Loucy (cell line): ENCODE measurements at regions not wholly inside any gene's neighbourhood (a gene's known extent, or its start where the extent isn't known, plus 50 kb on each side); places are given as distances from the start of the nearest gene placed in this dataset.
A peak's percentile ranks its signal among the peaks of the same experiment; 100 is the strongest.

Experiments used
- H2AFZ ChIP-seq: fragments of 200-600 bp; sonication (generic); 2 replicates; pipeline ENCODE4 v1.6.0; 2016; ENCODE audit warnings: antibody characterized with exemption, mild to moderate bottlenecking, low read length, moderate library complexity
- H3F3A ChIP-seq: fragments of 200-600 bp; 2 replicates; pipeline ENCODE4 v1.6.0; 2016; ENCODE audit warnings: antibody characterized with exemption, low read depth, mild to moderate bottlenecking
- H3K27me3 ChIP-seq: fragments of 200-600 bp; sonication (generic); 2 replicates; pipeline ENCODE4 v1.6.1; 2014; ENCODE audit warnings: low read length, mild to moderate bottlenecking; ENCODE audit not compliant: insufficient read depth, poor library complexity, severe bottlenecking
- H3K36me3 ChIP-seq: fragments of 200-600 bp; sonication (generic); 2 replicates; pipeline ENCODE4 v1.6.1; 2016; ENCODE audit warnings: low read length; ENCODE audit not compliant: insufficient read depth
- H3K4me1 ChIP-seq: fragments of 200-600 bp; sonication (generic); 2 replicates; pipeline ENCODE4 v1.5.1; 2014; ENCODE audit warnings: low read length, mild to moderate bottlenecking; ENCODE audit not compliant: insufficient read depth, poor library complexity, severe bottlenecking
- H3K4me2 ChIP-seq: fragments of 200-600 bp; sonication (generic); 2 replicates; pipeline ENCODE4 v1.6.0; 2014; ENCODE audit warnings: antibody characterized with exemption, low read length, low read depth, mild to moderate bottlenecking; ENCODE audit not compliant: poor library complexity, severe bottlenecking
- H3K4me3 ChIP-seq: fragments of 200-600 bp; sonication (generic); 2 replicates; pipeline ENCODE4 v1.5.1; 2014; ENCODE audit warnings: low read length, mild to moderate bottlenecking, mixed read lengths; ENCODE audit not compliant: poor library complexity, severe bottlenecking
- H3K79me2 ChIP-seq: fragments of 200-600 bp; sonication (generic); 2 replicates; pipeline ENCODE4 v1.6.1; 2014; ENCODE audit warnings: low read length; ENCODE audit not compliant: insufficient read depth
- H3K9ac ChIP-seq: fragments of 200-600 bp; sonication (generic); 2 replicates; pipeline ENCODE4 v1.6.0; 2014; ENCODE audit warnings: mild to moderate bottlenecking, low read depth, low read length, moderate library complexity; ENCODE audit not compliant: poor library complexity, severe bottlenecking
- H3K9me2 ChIP-seq: fragments of 200-600 bp; sonication (generic); replicated peaks from 2 replicates; pipeline ENCODE4 v1.6.1; 2016; ENCODE audit warnings: low read depth, low read length, mixed read lengths
- H3K9me3 ChIP-seq: fragments of 200-600 bp; sonication (generic); 2 replicates; pipeline ENCODE4 v1.6.1; 2014; ENCODE audit warnings: mild to moderate bottlenecking, antibody characterized with exemption, low read length, low read depth; ENCODE audit not compliant: insufficient read depth
- H4K20me1 ChIP-seq: fragments of 200-600 bp; sonication (generic); 2 replicates; pipeline ENCODE4 v1.6.0; 2014; ENCODE audit warnings: antibody characterized with exemption, low read length, mild to moderate bottlenecking; ENCODE audit not compliant: insufficient read depth, poor library complexity, severe bottlenecking
- EZH2phosphoT487 ChIP-seq: fragments of 200-600 bp; IDR thresholded peaks from 2 replicates; pipeline ENCODE4 v1.6.1; 2018; ENCODE audit warnings: antibody characterized with exemption, mild to moderate bottlenecking, moderate library complexity, borderline replicate concordance
- TF ChIP-seq, protein P1 (sequence below): fragments of 200-600 bp; sonication (generic); conservative IDR thresholded peaks from 2 replicates; pipeline ENCODE4 v1.5.1; 2014; ENCODE audit warnings: mild to moderate bottlenecking, antibody characterized with exemption, low read length

DNA sequence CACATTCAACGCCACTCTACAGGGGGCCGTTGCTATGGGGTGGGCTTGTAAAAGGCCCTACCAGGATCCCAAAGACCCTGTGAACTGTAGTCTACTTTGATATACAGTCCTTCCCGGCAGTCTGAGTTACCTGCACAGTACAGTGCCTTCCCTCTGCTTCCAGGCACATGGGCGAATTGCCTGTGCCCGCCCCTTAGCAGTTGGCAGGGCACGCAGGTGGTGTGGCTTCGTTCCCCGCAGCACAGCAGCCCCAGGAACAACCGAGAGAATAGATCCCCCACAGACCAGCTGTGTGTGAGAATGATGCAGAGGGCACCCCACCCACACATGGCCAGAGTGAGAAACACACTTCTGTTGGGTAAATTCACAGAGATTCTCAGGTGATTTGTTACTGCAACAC, 60.6 kb downstream of the MRPL57 start:
- no peaks in the 10 kb centered on the region for H3K9me2 ChIP-seq
- no peaks in the 10 kb centered on the region for H3F3A ChIP-seq
- H3K9ac ChIP-seq, result no peak overlapping the region
- peaks cover 49% of the 10 kb centered on the region for H3K4me1 ChIP-seq
- H3K27me3 ChIP-seq, result no peaks in the 10 kb centered on the region
- H3K36me3 ChIP-seq, result no peaks in the 10 kb centered on the region
- H3K4me3 ChIP-seq, result no peak overlapping the region
- H3K9me3 ChIP-seq, result no peaks in the 10 kb centered on the region
- no peak overlapping the region for H2AFZ ChIP-seq
- no peak overlapping the region for H3K4me2 ChIP-seq
- H4K20me1 ChIP-seq, result no peaks in the 10 kb centered on the region
- no peaks in the 10 kb centered on the region for H3K79me2 ChIP-seq
- no peak for TF ChIP-seq EZH2phosphoT487
- TF ChIP-seq, protein P1, sequence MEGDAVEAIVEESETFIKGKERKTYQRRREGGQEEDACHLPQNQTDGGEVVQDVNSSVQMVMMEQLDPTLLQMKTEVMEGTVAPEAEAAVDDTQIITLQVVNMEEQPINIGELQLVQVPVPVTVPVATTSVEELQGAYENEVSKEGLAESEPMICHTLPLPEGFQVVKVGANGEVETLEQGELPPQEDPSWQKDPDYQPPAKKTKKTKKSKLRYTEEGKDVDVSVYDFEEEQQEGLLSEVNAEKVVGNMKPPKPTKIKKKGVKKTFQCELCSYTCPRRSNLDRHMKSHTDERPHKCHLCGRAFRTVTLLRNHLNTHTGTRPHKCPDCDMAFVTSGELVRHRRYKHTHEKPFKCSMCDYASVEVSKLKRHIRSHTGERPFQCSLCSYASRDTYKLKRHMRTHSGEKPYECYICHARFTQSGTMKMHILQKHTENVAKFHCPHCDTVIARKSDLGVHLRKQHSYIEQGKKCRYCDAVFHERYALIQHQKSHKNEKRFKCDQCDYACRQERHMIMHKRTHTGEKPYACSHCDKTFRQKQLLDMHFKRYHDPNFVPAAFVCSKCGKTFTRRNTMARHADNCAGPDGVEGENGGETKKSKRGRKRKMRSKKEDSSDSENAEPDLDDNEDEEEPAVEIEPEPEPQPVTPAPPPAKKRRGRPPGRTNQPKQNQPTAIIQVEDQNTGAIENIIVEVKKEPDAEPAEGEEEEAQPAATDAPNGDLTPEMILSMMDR, result no peak

DNA sequence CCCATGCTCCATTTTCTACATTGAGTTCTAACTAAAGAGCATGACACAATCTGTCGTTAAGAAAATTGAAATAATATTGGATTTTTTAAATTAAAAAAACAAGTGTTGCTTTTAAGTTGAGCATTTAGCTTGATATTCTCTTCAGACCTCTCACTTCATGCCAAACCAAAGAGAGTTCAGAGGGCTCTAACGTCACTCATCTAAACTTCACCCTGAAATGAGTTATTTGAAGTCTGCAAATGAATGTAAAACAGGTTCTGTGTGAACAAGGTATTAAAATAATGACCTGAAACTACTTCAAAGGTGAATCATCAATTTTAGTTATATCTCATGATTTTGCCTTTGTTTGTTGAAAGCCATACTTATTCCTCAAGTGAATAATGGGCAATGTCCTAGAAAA, 61.8 kb downstream of the MRPL57 start:
- Histone ChIP-seq H2AFZ (no peak overlapping the region), H3K36me3 (no peaks in the 10 kb centered on the region), H3K27me3 (no peaks in the 10 kb centered on the region), H3K4me2 (no peak overlapping the region), H3K9me3 (no peaks in the 10 kb centered on the region), H3K4me1 (peaks cover 45% of the 10 kb centered on the region), H3K9me2 (no peaks in the 10 kb centered on the region), H3F3A (no peaks in the 10 kb centered on the region), H3K79me2 (no peaks in the 10 kb centered on the region), H4K20me1 (no peaks in the 10 kb centered on the region), H3K9ac (no peak overlapping the region), H3K4me3 (no peak overlapping the region)
- TF ChIP-seq, protein P1, result no peak
- TF ChIP-seq EZH2phosphoT487, result no peak

DNA sequence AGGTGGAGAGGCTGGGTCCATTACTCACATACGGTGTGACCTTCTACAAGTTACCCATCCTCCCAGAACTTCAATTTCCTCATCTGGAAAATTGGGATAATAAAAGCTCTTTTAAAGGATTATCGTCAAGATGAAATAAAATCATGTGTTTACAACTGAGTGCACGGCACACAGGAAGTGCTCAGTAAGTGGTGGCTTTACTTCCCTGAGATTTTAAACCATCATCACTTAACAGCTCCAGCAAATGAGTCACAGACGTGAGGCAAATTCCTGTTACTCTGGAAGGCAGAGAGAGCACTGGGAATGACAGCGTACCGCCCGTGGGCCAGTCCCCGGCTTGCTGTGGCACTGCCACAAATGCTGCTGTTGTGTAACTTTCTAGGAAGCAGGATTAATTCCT, 64.1 kb downstream of the MRPL57 start:
- H3K4me3 ChIP-seq, result peak overlapping the region; percentile 33
- no peaks in the 10 kb centered on the region for H4K20me1 ChIP-seq
- no peaks in the 10 kb centered on the region for H3K27me3 ChIP-seq
- peak overlapping the region; percentile 70 for H2AFZ ChIP-seq
- H3K79me2 ChIP-seq, result no peaks in the 10 kb centered on the region
- H3K9me3 ChIP-seq, result no peaks in the 10 kb centered on the region
- H3K9ac ChIP-seq, result no peak overlapping the region
- H3K9me2 ChIP-seq, result no peaks in the 10 kb centered on the region
- H3K36me3 ChIP-seq, result no peaks in the 10 kb centered on the region
- H3F3A ChIP-seq, result no peaks in the 10 kb centered on the region
- TF ChIP-seq, protein P1, result no peak
- no peak for TF ChIP-seq EZH2phosphoT487
- H3K4me1 ChIP-seq, result peaks cover 26% of the 10 kb centered on the region
- H3K4me2 ChIP-seq, result peak overlapping the region; percentile 61
